PC-9 (cell line): ENCODE measurements at regions not wholly inside any gene's neighbourhood (a gene's known extent, or its start where the extent isn't known, plus 50 kb on each side); places are given as distances from the start of the nearest gene placed in this dataset.

Experiments used
- BruUV-seq: library from RNA; stranded (reverse); fragments of 400-500 nt; replicated peaks from 2 replicates; lab custom pipeline; 2021; lab: Mats Ljungman, UMichigan
- CTCF ChIA-PET: fragments of 300-600 bp; sonication (Branson Sonifier 250); formaldehyde crosslinking; loops from one replicate; lab custom pipeline; 2022; ENCODE audit warnings: antibody characterized with exemption; lab: Charles Lee
- POLR2A ChIA-PET: fragments of 300-600 bp; sonication (Branson Sonifier 250); formaldehyde crosslinking; loops from one replicate; lab custom pipeline; 2022; ENCODE audit warnings: antibody characterized with exemption; ENCODE audit not compliant: unreplicated experiment; lab: Charles Lee
- DNase-seq, 2 experiments: peaks; one replicate each; pipeline versions ENCODE4 v3.0.0 to v3.0.0-alpha.2; 2015 to 2022; ENCODE audit warnings: mixed read lengths in 1 of 2
- H2AFZ ChIP-seq: fragments of 200-600 bp; sonication (generic); 2 replicates; pipeline ENCODE4 v1.8.1; 2017; ENCODE audit warnings: antibody characterized with exemption
- H3F3A ChIP-seq: fragments of 200-600 bp; sonication (generic); 2 replicates; pipeline ENCODE4 v1.8.1; 2017; ENCODE audit warnings: antibody characterized with exemption, mild to moderate bottlenecking, low read depth; ENCODE audit not compliant: insufficient read depth
- H3K27ac ChIP-seq: fragments of 200-600 bp; sonication (generic); 2 replicates; pipeline ENCODE4 v1.6.1; 2016; ENCODE audit warnings: mixed run types
- H3K27me3 ChIP-seq: fragments of 200-600 bp; sonication (generic); 2 replicates; pipeline ENCODE4 v1.6.1; 2016; ENCODE audit warnings: low read depth, mixed run types; ENCODE audit not compliant: insufficient read depth
- H3K36me3 ChIP-seq: fragments of 200-600 bp; sonication (generic); 2 replicates; pipeline ENCODE4 v1.6.1; 2016; ENCODE audit warnings: low read depth, mixed run types
- H3K4me1 ChIP-seq: fragments of 200-600 bp; sonication (generic); replicated peaks from 2 replicates; pipeline ENCODE4 v1.6.1; 2016; ENCODE audit warnings: mixed run types; ENCODE audit not compliant: insufficient read depth
- H3K4me2 ChIP-seq: fragments of 200-600 bp; sonication (generic); 2 replicates; pipeline ENCODE4 v1.6.1; 2017; ENCODE audit warnings: mixed run types
- H3K4me3 ChIP-seq: fragments of 200-600 bp; sonication (generic); 2 replicates; pipeline ENCODE4 v1.6.1; 2016; ENCODE audit warnings: mixed run types
- H3K79me2 ChIP-seq: fragments of 200-600 bp; sonication (generic); 2 replicates; pipeline ENCODE4 v1.6.1; 2017; ENCODE audit warnings: low read depth, mixed run types
- H3K9me2 ChIP-seq: fragments of 200-600 bp; sonication (generic); 2 replicates; pipeline ENCODE4 v1.8.1; 2017; ENCODE audit warnings: mild to moderate bottlenecking; ENCODE audit not compliant: insufficient read depth
- H3K9me3 ChIP-seq: fragments of 200-600 bp; sonication (generic); 2 replicates; pipeline ENCODE4 v1.8.1; 2016; ENCODE audit warnings: low read depth; ENCODE audit not compliant: insufficient read depth
- H4K20me1 ChIP-seq: fragments of 200-600 bp; sonication (generic); 2 replicates; pipeline ENCODE4 v1.8.1; 2017; ENCODE audit not compliant: insufficient read depth
- EZH2 ChIP-seq: fragments of 200-600 bp; sonication (generic); IDR thresholded peaks from 2 replicates; pipeline ENCODE4 v1.8.0; 2017; ENCODE audit warnings: antibody characterized with exemption, low read depth
- intact Hi-C: fragments of 100-400 bp; cut with micrococcal nuclease; formaldehyde crosslinking; loops from one replicate; pipeline ENCODE4 v1.10.0; 2022; ENCODE audit not compliant: unreplicated experiment
- TF ChIP-seq, protein P1 (sequence below): fragments of 200-600 bp; sonication (generic); conservative IDR thresholded peaks from 2 replicates; pipeline ENCODE4 v1.6.1; 2017; ENCODE audit warnings: mixed run types, antibody characterized with exemption, mild to moderate bottlenecking, moderate library complexity

GRCh38 chr15:60257591-60258159 lies 140.1 kb downstream of the ANXA2 start:
- ChIA-PET CTCF (no interaction called here), POLR2A (no interaction called here)
- BruUV-seq, result no TSS peak
- no peak overlapping the region for H3K4me3 ChIP-seq
- no peaks in the 10 kb centered on the region for H3K79me2 ChIP-seq
- H2AFZ ChIP-seq, result no peak overlapping the region
- H3K27ac ChIP-seq, result no peak overlapping the region
- no peaks in the 10 kb centered on the region for H3F3A ChIP-seq
- intact Hi-C loops, result no loop called here
- H3K36me3 ChIP-seq, result no peaks in the 10 kb centered on the region
- no peak for DNase-seq
- no peaks in the 10 kb centered on the region for H4K20me1 ChIP-seq
- H3K9me2 ChIP-seq, result no peaks in the 10 kb centered on the region
- H3K27me3 ChIP-seq, result no peaks in the 10 kb centered on the region
- TF ChIP-seq, protein P1, sequence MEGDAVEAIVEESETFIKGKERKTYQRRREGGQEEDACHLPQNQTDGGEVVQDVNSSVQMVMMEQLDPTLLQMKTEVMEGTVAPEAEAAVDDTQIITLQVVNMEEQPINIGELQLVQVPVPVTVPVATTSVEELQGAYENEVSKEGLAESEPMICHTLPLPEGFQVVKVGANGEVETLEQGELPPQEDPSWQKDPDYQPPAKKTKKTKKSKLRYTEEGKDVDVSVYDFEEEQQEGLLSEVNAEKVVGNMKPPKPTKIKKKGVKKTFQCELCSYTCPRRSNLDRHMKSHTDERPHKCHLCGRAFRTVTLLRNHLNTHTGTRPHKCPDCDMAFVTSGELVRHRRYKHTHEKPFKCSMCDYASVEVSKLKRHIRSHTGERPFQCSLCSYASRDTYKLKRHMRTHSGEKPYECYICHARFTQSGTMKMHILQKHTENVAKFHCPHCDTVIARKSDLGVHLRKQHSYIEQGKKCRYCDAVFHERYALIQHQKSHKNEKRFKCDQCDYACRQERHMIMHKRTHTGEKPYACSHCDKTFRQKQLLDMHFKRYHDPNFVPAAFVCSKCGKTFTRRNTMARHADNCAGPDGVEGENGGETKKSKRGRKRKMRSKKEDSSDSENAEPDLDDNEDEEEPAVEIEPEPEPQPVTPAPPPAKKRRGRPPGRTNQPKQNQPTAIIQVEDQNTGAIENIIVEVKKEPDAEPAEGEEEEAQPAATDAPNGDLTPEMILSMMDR, result no peak
- TF ChIP-seq EZH2, result no peak
- peaks cover 4% of the 10 kb centered on the region; the same call in 1 of the 2 replicates for H3K4me1 ChIP-seq
- H3K4me2 ChIP-seq, result no peak overlapping the region
- no peaks in the 10 kb centered on the region for H3K9me3 ChIP-seq

DNA sequence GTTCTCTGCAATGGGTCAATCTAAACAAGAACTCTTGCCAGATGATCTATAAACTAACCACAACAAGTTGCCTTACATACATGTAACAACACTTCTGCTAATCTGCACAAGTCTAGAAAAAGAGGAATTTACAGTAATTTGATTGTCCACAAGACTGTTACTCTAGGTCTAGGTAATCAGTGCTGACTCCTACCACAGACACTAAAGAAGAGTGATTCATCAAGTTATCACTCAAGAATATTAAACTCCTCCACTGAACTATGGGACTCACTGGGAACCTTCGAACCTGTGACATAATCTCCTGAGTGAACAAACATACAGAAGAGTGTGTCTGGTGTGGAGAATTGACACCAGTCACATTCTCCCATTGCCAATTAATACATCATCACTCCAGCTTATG lies 138.3 kb downstream of the ANXA2 start:
- H3K27me3 ChIP-seq, result no peaks in the 10 kb centered on the region
- H2AFZ ChIP-seq, result no peak overlapping the region
- intact Hi-C loops, result no loop called here
- no peak for DNase-seq
- no peaks in the 10 kb centered on the region for H3K79me2 ChIP-seq
- H3K4me2 ChIP-seq, result no peak overlapping the region
- H3K4me3 ChIP-seq, result no peak overlapping the region
- no peaks in the 10 kb centered on the region for H3K9me3 ChIP-seq
- no peak for TF ChIP-seq EZH2
- TF ChIP-seq, protein P1, result no peak
- CTCF ChIA-PET, result no interaction called here
- peaks cover 4% of the 10 kb centered on the region; the same call in 1 of the 2 replicates for H3K4me1 ChIP-seq
- no peaks in the 10 kb centered on the region for H3K36me3 ChIP-seq
- no peak overlapping the region for H3K27ac ChIP-seq
- H4K20me1 ChIP-seq, result no peaks in the 10 kb centered on the region
- H3F3A ChIP-seq, result no peaks in the 10 kb centered on the region
- H3K9me2 ChIP-seq, result no peaks in the 10 kb centered on the region
- no TSS peak for BruUV-seq
- POLR2A ChIA-PET, result interaction anchor here (0.6 kb wide), 1 partner anchor 20 kb away, joined by 5 read pairs; no protein-coding TSS in a partner anchor

DNA sequence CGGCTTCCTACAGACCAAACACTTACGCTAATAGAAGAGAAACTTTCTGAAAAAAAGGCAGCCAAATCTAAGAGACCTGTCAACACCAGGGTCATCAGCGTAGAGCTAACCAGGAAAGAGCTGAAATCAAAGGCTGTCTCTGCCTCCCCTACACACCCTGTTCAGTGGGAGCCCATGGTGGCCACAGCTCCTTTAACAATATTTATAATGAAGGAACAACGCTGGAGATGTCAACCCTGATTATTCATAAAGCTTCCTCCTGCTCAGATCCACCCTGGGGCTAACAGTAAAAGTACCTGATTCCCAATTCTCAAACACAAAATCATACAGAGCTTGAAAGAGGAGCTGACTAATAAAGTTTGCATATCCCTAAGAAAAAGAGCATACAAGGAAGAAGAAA lies 133.7 kb downstream of the ANXA2 start:
- Histone ChIP-seq H3K27ac (no peak overlapping the region), H3K4me2 (no peak overlapping the region), H3K27me3 (no peaks in the 10 kb centered on the region), H3K4me1 (no peaks in the 10 kb centered on the region), H3K9me3 (no peaks in the 10 kb centered on the region), H4K20me1 (no peaks in the 10 kb centered on the region), H3F3A (no peaks in the 10 kb centered on the region), H3K4me3 (no peak overlapping the region), H3K36me3 (no peaks in the 10 kb centered on the region), H2AFZ (no peak overlapping the region), H3K9me2 (no peaks in the 10 kb centered on the region), H3K79me2 (no peaks in the 10 kb centered on the region)
- CTCF ChIA-PET, result no interaction called here
- TF ChIP-seq, protein P1, result no peak
- TF ChIP-seq EZH2, result no peak
- no peak for DNase-seq
- POLR2A ChIA-PET, result interaction anchor here (0.6 to 0.7 kb wide), 2 partner anchors 80 to 168 kb away, joined by 3 to 4 read pairs; no protein-coding TSS in a partner anchor
- BruUV-seq, result no TSS peak
- intact Hi-C loops, result no loop called here
